SK-N-MC (cell line): ENCODE measurements at regions not wholly inside any gene's neighbourhood (a gene's known extent, or its start where the extent isn't known, plus 50 kb on each side); places are given as distances from the start of the nearest gene placed in this dataset.

Source experiments
- EZH2 ChIP-seq: fragments of 200-600 bp; sonication (generic); IDR thresholded peaks from one replicate; pipeline ENCODE4 v1.6.1; 2017; ENCODE audit warnings: antibody characterized with exemption
- FOXP2 ChIP-seq: optimal IDR thresholded peaks from 2 replicates; pipeline ENCODE3; 2011; ENCODE audit warnings: mild to moderate bottlenecking, moderate library complexity; ENCODE audit not compliant: insufficient read depth; ENCODE audit errors: extremely low read length, control extremely low read depth
- POLR2AphosphoS5 ChIP-seq: IDR thresholded peaks from 2 replicates; pipeline ENCODE4 v1.6.1; 2012; ENCODE audit warnings: mild to moderate bottlenecking, low read depth, low read length, borderline replicate concordance

- TF ChIP-seq POLR2AphosphoS5, result no peak
- TF ChIP-seq EZH2, result no peak
- no peak for TF ChIP-seq FOXP2
These were observed 285.4 kb upstream of the SPHKAP start for GRCh38 chr2:228466851-228467250.
